SKM-1 treated with dmso at 0.1 percent for 144 hours (cell line): ENCODE measurements at regions not wholly inside any gene's neighbourhood (a gene's known extent, or its start where the extent isn't known, plus 50 kb on each side); places are given as distances from the start of the nearest gene placed in this dataset.
A peak's percentile ranks its signal among the peaks of the same experiment; 100 is the strongest.

ENCODE experiments used
- DNase-seq: peaks from one replicate; lab custom pipeline; 2025; ENCODE audit not compliant: unreplicated experiment; lab: John Stamatoyannopoulos, UW

DNA sequence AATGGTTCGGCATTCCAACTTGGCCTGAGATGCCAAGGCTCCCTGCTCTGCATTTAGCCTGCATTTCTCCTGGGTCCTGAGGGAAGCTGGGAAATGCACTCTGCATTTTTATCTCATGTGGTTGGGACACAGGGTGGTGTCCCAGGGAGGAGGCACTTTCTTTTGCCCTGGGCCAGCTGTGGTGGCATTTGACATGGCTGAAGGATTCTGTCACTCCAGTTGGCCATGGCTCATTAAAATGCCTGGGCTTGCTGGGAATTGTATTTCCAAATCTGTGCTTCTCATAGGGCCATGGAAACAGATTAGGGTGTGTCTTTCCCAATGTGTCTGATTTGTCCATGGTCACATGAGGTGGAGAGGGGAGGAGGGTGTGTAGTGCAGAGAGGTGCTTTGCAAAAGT lies 128.3 kb upstream of the RGMA start:
- DNase-seq: no peak

- no peak for DNase-seq
Observed at GRCh38 chr15:93214106-93214505, 125.1 kb upstream of the RGMA start.

DNA sequence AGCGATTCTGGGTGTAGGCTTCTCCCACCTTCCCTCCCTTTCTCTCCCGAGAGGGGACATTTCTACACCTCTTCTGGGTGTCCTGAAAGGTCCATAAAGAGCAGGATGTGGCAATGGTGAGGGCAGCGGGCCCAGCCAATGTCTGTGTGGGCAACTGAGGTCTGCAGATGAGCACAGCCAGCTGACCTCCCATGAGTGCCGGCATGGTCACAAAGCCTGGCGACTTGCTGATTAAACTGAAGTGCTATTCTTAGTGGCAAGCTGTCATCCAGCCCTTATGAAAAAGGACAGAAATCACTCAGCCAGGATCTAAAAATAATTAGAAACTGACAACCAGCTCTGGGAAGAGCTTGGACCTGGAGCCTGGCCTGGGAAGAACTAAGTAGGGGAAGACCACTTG lies 124.3 kb upstream of the RGMA start:
- DNase-seq: no peak

GRCh38 chr15:93212578-93212977 lies 123.6 kb upstream of the RGMA start:
- no peak for DNase-seq

- DNase-seq: no peak
Observed at GRCh38 chr15:93210995-93211394, 122.0 kb upstream of the RGMA start.

DNA sequence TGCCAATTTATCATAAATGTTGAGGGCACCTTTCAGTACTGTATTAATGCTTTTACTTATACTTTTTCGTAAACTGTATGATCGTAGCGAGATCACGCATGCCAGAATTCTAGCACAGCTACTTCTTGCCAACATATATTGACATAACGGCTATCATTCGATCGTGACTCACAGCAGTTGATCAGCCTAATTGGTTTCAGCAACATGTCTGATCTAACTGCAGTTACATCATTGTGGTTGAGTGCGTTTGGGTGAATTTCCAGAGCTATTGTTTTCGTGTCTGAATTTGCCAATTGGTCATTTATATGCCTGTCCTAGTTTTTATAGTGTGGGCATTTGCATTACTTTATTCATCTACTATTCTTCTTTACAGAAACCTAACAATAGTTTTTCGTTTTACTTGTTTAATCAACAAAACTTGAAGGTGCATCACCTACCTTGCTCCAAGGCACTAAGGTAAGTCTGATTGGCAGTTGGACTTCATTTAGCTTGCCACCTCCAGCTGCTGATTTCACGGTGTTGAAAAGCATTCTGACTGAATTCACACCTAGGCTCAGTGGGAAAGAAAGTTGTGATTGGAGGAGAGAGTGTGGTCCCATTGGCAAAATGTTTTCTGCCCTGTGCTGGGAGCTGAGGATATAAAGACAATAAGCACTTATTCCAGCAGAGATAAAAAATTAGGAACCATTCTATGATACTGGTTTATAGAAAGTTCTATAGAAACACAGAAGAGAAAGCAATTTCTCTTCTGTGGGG lies 120.9 kb upstream of the RGMA start:
- no peak for DNase-seq

- DNase-seq: no peak
Observed at GRCh38 chr15:93206893-93207292, 117.9 kb upstream of the RGMA start.

GRCh38 chr15:93205413-93205812 lies 116.4 kb upstream of the RGMA start:
- DNase-seq: no peak

GRCh38 chr15:93203036-93203435 lies 114.0 kb upstream of the RGMA start:
- no peak for DNase-seq

DNA sequence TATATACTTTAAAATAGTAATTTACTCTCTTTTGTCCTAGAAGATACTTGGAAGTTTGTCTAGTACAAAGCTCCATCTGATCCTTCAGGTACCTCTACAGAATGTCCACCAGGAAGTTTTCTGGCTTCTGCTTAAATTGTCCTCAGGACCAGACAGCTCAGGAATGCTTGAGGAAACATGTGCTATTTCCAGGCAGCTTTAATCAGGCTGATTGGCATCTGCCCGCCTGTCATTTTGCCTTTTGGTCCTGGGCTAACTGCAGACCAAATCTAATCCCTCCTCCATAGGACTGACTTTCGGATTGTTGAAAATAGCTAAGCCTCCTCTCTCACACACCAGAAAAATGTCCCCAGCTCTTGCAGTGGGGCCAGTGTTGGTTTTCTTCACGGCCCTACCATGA lies 113.4 kb upstream of the RGMA start:
- DNase-seq: no peak

DNA sequence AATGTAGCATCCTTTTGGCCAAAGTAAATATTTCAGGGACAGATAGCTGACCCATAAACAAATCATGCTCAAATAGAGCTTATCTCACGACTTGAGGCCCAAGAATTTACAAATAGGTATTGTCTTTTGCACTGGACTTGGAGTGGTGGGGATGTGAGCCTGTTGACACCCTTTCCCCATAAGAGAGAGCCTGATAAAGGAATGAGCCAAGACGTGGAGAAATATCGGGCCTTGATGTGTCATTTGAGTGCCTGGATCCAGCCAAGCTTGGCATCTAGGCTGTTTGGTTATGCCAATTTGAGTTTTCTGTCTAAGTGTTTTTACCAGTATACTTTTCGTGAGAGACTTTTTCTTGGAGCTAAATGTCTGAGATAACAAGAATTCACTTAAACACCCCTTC lies 112.9 kb upstream of the RGMA start:
- no peak for DNase-seq

DNA sequence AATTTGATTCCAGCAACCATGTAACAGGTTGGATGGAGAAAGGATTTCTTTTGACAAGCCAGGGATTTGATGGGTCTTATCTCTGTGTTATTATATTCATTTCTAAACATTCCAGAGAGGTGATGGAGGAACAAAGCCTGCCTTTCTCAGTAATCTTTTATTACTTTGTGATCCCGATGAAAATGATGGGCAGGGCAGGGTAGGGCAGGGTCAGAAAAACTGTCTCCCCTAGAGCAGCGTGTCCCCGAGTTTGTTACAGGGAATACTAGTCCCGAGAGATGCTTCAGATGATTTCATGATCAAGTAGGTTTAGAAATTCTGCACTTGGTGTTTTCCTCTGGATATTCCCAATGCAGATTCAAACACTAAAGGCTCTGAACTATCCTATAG lies 111.8 kb upstream of the RGMA start:
- DNase-seq: no peak

GRCh38 chr15:93200081-93200836 lies 111.2 kb upstream of the RGMA start:
- no peak for DNase-seq

- DNase-seq: no peak
Observed at GRCh38 chr15:93196135-93196670, 107.2 kb upstream of the RGMA start.

DNA sequence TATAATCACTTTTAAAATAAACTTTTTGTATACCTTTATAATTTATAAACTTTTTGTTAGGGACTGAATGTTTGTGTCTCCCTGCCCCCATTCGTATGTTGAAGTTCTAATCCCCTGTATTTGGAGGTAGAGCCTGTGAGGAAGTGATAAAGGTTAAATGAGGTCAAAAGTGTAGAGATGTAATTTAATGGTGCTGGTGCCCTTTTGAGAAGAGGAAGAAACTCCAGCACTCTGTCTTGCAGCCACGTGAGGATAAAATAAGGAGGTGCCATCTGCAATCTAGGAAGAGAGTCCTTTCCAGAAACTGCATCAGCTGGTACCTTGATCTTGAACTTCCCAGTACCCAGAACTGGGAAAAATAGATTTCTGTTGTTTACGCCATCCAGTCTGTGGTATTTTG lies 106.1 kb upstream of the RGMA start:
- peak; percentile 76 for DNase-seq

DNA sequence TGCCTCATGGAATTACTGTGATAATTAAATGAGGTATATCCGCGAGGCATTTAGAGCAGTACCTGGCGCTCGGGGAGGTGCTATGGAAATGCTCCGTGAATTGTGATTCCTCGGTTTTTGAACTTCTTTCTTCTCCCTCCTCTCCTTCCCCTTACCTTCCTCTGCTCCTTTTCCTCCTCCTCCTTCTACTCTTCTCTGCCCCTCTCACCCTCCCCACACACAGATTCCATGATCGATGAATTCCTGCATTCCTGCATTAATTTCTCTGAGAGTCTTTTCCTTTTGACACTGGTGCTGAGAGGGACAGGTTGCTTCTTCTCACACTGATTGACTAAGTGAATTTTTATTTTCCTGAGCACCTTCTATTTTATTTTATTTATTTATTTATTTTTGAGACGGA lies 101.2 kb upstream of the RGMA start:
- DNase-seq: no peak

- no peak for DNase-seq
Observed at GRCh38 chr15:93189561-93189960, 100.5 kb upstream of the RGMA start.

DNA sequence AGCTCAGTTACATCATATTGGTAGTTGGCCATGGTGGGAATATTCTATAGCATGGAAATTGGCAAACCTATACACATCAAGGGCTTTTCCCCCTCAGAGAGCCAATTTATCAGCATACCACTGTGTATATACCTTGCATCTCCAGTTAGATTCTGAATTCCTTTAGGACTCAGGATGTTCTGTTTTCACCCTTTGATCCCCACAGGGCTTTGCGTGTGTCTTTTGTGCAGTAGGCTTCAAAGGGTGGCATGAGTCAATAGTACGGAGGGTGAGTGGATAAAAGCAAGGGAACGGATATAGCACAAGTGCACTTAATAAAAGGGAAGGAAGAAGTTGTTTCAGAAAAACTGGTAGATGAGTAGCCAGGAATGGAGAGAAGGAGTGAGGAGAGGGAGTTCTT lies 99.2 kb upstream of the RGMA start:
- DNase-seq: no peak

DNA sequence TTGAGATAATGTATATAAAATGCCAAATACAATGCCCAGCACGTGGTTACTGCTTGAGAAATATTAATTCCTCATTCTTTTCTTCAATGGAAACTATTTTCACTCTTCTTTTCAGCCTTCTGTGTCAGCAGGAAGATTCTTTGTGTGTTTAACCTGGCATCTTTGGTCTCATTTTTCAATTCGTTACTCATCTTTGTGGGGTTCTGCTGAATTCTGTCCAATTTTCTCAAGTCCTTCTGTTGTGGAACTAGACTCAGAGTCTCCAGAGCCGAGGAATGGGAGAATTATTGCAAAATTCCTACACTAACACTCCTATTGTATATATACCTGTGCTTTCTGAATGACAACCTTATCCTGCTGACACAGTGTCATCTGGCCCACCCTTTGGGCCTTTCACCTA lies 96.8 kb upstream of the RGMA start:
- DNase-seq: no peak

GRCh38 chr15:93182703-93183205 lies 93.7 kb upstream of the RGMA start:
- no peak for DNase-seq

DNA sequence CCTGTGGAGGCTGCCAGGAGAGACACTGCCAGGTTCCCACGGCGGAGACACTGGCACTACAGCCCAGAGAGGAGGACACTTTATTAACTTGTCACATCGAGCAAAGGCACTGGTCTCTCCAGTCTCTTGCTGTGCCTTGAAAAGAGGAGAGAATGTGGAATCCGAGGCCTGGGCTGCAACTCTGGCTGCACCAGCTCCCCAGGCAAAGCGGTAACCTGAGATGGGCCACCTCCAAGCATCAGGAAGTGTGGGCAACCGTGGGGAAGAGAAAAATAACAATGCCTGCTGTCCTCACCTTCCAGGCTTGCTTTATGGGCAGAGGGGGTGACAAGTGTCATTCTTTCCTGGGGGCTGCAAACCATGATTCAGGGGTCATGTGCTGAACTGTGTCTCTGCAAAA lies 91.6 kb upstream of the RGMA start:
- no peak for DNase-seq

DNA sequence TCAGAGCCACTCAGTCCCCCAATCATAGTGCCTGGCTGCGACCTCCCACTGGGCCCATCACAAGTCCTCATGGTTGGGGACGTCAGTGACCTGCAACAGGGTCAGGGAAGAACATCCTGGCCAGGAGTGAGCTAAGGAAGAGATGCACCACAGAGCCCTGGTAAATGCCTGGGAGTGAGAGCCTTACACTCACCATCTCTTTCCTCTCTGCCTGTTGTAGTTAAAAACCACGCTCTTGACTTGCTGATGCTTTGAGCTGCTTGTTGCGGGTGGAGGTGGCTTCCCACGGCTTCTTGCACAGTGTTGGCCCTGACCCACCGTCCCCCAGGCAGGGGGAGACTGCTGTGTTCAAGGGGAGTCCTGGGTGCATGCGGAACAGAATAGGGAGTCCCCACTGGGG lies 91.1 kb upstream of the RGMA start:
- DNase-seq: no peak
